Effector memory CD8-positive, alpha-beta T cell (primary cell): ENCODE measurements at regions not wholly inside any gene's neighbourhood (a gene's known extent, or its start where the extent isn't known, plus 50 kb on each side); places are given as distances from the start of the nearest gene placed in this dataset.

Experiments used
- ATAC-seq: fragments of 150-1000 bp; cut with Tn5 transposase; replicated peaks from 2 replicates; pipeline ENCODE4 v1.10.0; 2021; ENCODE audit warnings: mild to moderate bottlenecking, moderate library complexity
- DNase-seq, 3 experiments: peaks; one replicate each; pipeline ENCODE4 v3.0.0; 2021
- H3K27ac Mint-ChIP-seq, 2 donors: one replicate each; pipeline ENCODE4 v1.8.0; 2022; ENCODE audit warnings: mild to moderate bottlenecking in 2 of 2, mixed read lengths in 2 of 2, moderate library complexity in 2 of 2
- H3K27me3 Mint-ChIP-seq, 2 donors: one replicate each; pipeline ENCODE4 v1.8.0; 2022; ENCODE audit warnings: mixed read lengths in 2 of 2
- H3K36me3 Mint-ChIP-seq: one replicate; pipeline ENCODE4 v1.8.0; 2022; ENCODE audit warnings: mild to moderate bottlenecking, moderate library complexity, mixed read lengths; ENCODE audit not compliant: insufficient read depth
- H3K4me1 Mint-ChIP-seq, 2 donors: one replicate each; pipeline ENCODE4 v1.8.0; 2022; ENCODE audit warnings: low read depth in 2 of 2, mixed read lengths in 2 of 2
- H3K4me3 Mint-ChIP-seq, 2 donors: one replicate each; pipeline ENCODE4 v1.8.0; 2022; ENCODE audit warnings: mild to moderate bottlenecking in 2 of 2, mixed read lengths in 2 of 2, moderate library complexity in 2 of 2
- H3K9me3 Mint-ChIP-seq, 2 donors: one replicate each; pipeline ENCODE4 v1.8.0; 2022; ENCODE audit warnings: mixed read lengths in 2 of 2

DNA sequence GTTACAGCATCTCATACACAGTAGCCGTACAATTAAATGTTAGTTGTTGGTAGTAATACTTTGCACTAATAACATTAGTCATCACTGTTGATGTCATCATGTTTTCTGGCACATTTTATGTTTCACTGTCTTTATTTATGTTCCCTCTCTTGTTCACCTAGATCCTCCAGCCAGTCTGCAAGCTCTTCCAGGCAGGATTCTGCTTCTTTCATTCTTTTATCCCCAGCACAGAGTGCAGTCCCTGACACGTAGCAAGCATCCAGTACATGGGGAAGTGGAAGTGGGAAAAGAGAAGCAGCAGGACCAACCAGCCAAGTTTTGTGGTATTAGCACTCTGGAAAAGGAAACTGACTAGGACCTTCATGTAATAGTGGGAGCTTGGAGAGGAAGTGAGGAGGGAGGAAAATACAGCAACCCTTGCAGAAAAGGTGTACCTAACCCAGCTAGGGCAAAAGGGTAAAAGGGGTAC, 89.7 kb upstream of the SLC44A1 start:
- Mint-ChIP-seq H3K4me1 (peaks cover 7 to 17% of the 10 kb centered on the region in 2 donors), H3K9me3 (no peaks in the 10 kb centered on the region), H3K36me3 (peaks cover 3% of the 10 kb centered on the region), H3K27me3 (peaks cover 0 to 10% of the 10 kb centered on the region in 2 donors), H3K4me3 (no peak overlapping the region), H3K27ac (peak overlapping the region in 1 of 2 donors; percentile 9)
- DNase-seq (no peak), ATAC-seq (no peak)

DNA sequence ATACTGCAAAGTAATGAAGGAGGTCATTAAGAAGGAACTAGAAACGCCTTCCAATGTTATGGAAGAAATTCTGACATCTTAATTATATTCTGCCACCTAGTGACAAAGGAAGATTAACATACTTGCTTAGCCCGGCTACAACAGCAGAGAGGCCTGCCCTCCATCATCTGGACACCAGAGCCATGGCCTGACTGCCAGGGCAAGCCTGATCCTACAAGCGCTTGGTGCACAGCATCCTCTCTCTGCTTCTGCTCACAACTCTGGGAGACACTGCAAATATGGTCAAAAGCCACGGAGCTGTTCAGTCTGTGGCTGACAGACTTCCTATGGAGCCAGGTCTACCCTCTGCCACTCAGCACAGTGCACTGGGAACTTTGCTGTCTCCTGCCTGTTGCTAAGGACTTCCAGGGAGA, 87.3 kb upstream of the SLC44A1 start:
- peak; percentile 4 to 6 (median 6) for DNase-seq
- H3K36me3 Mint-ChIP-seq = peaks cover under 1% of the 10 kb centered on the region
- H3K4me1 Mint-ChIP-seq = peaks cover 2 to 7% of the 10 kb centered on the region in 2 donors
- no peak overlapping the region for H3K27ac Mint-ChIP-seq
- ATAC-seq = peak; percentile 81
- H3K27me3 Mint-ChIP-seq = peaks cover 0 to 15% of the 10 kb centered on the region in 2 donors
- no peaks in the 10 kb centered on the region for H3K9me3 Mint-ChIP-seq
- H3K4me3 Mint-ChIP-seq = no peak overlapping the region

DNA sequence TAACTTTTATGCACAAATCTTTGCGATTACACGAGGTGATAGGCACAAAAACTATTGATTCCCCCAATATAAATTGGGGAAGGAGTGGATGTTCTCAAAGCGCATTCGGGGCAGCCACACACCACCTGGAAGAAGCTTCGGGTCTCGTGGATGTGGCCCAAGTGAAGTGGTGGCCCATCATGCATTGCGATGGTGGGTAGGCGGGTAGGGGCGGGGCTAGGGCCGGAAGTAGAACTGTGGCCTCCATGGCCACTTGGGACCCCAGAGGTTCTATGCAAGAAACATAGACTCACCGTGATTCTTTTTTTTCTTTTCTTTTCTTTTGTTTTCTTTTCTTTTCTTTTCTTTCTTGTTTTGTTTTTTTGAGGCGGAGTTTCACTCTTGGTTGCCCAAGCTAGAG, 86.4 kb upstream of the SLC44A1 start:
- ATAC-seq = no peak
- Mint-ChIP-seq H3K27me3 (peaks cover 0 to 17% of the 10 kb centered on the region in 2 donors), H3K9me3 (no peaks in the 10 kb centered on the region), H3K4me3 (no peak overlapping the region), H3K36me3 (no peaks in the 10 kb centered on the region), H3K27ac (no peak overlapping the region), H3K4me1 (peaks cover 1 to 4% of the 10 kb centered on the region in 2 donors)
- DNase-seq = no peak

DNA sequence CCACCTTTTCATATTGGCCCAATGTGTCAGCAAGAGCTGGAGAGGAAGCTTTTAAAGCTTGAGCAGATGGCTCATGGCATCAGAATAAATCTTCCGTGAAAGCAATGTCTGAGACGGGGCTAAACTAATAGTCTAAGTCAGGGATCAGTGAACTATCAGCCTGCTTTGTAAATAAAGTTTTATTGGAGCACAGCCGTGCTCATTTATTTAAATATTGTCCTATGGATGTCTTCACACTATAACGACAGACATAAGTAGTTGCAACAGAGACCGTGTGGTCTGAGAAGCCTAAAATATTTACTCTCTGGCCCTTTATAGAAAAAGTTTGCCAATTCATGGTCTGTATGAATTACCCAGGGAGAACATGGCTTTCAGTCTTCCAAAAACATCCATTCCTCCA, 85.6 kb upstream of the SLC44A1 start:
- no peak for ATAC-seq
- H3K27ac Mint-ChIP-seq = no peak overlapping the region

DNA sequence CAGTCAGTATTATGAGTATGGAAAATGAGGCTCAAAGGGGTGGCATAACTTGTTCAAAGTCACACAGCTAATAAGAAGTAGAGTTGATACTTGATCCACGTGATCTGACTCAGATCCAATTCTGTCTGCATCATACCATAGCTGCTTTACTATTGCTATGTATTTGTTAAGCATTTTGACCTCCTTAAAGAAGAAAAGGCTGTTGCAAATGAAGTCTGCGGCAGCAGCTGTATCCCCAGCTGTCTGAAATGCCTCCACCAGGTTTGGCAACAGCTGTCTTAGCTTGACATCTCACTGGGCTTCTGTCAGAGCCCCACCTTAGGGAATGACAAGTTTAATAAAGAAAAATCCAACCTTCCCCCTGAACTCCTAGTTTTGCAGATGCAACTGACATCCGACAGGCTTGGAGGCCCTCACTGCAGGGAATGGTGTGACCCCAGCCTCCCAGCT, 75.6 kb upstream of the SLC44A1 start:
- ATAC-seq = no peak
- H3K36me3 Mint-ChIP-seq = peaks cover 2% of the 10 kb centered on the region
- no peak overlapping the region for H3K27ac Mint-ChIP-seq
- no peaks in the 10 kb centered on the region for H3K9me3 Mint-ChIP-seq
- H3K4me3 Mint-ChIP-seq = no peak overlapping the region
- no peaks in the 10 kb centered on the region for H3K4me1 Mint-ChIP-seq
- peaks cover 20 to 25% of the 10 kb centered on the region in 2 donors for H3K27me3 Mint-ChIP-seq
- no peak for DNase-seq

More for the DNA sequence above, 85.6 kb upstream of the SLC44A1 start:
- Mint-ChIP-seq H3K36me3 (no peaks in the 10 kb centered on the region), H3K4me3 (no peak overlapping the region), H3K4me1 (peaks cover 1 to 4% of the 10 kb centered on the region in 2 donors), H3K27me3 (peaks cover 0 to 22% of the 10 kb centered on the region in 2 donors), H3K9me3 (no peaks in the 10 kb centered on the region)
- no peak for DNase-seq

DNA sequence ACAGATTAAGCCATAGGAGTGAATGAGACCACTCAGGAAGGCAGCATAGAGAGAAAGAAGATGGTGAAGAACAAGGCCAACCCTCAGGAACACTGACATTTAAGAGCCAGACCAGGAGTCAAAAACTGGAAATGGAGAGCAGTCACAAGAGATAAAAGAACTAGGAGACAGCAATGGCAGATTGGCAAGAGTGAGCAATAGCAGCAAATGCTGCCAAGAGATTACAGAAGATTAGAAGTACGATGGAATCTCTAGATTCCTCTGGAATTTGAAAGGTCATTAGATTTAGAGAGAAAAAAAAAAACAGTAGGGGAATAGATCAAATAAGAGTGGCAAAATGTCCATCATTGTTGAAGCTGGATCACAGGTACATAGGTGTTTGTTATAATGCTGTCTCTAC, 73.4 kb upstream of the SLC44A1 start:
- Mint-ChIP-seq H3K4me3 (no peak overlapping the region), H3K9me3 (no peaks in the 10 kb centered on the region), H3K36me3 (peaks cover 2% of the 10 kb centered on the region), H3K27ac (no peak overlapping the region), H3K27me3 (peaks cover 18 to 21% of the 10 kb centered on the region in 2 donors), H3K4me1 (no peaks in the 10 kb centered on the region)
- ATAC-seq = no peak
- no peak for DNase-seq

DNA sequence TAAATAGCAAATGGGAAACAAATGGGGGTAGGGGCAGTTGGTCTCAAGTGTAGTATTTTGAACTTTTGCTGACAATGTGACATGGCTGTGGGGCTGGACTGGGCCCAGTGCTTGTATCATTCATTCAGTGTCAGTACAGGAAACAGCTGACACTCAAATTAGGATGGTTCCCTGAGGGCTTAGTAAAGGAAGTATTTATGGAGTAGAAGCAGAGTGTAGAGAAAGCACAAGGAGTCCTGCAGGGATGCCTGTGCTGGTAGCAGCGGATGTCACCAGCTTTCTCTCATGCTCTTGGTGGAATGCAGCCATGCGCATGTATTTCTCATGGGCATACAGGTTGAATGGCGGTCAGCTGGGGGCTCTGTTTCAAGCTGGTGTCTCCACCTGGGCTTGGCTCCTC, 72.9 kb upstream of the SLC44A1 start:
- Mint-ChIP-seq H3K4me1 (no peaks in the 10 kb centered on the region), H3K27ac (no peak overlapping the region), H3K4me3 (no peak overlapping the region), H3K9me3 (no peaks in the 10 kb centered on the region), H3K27me3 (peaks cover 12 to 17% of the 10 kb centered on the region in 2 donors), H3K36me3 (peaks cover 2% of the 10 kb centered on the region)
- ATAC-seq (no peak), DNase-seq (no peak)

DNA sequence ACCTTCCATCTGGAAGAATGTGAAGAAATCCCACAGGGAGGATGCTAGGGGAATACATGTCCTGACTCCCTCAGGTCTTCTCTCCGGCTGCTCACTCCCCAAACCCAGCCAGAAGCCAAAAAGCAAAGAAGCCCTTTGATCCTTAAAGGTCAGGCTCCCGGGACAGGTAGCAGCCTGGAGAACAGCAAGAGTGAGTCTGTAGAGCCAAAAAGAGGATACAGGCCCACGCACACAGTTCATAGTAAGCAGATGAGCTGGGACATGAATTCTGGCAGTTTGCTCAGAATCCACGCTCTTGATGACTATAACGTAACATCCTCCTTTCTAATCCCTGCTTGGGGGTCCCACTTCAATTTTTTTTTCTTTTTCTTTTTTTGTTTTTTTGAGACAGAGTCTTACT, 72.0 kb upstream of the SLC44A1 start:
- no peak overlapping the region for H3K27ac Mint-ChIP-seq
- DNase-seq = no peak
- no peaks in the 10 kb centered on the region for H3K9me3 Mint-ChIP-seq
- peaks cover 2% of the 10 kb centered on the region for H3K36me3 Mint-ChIP-seq
- peaks cover 4 to 8% of the 10 kb centered on the region in 2 donors for H3K27me3 Mint-ChIP-seq
- no peak overlapping the region for H3K4me3 Mint-ChIP-seq
- no peak for ATAC-seq
- H3K4me1 Mint-ChIP-seq = no peaks in the 10 kb centered on the region

DNA sequence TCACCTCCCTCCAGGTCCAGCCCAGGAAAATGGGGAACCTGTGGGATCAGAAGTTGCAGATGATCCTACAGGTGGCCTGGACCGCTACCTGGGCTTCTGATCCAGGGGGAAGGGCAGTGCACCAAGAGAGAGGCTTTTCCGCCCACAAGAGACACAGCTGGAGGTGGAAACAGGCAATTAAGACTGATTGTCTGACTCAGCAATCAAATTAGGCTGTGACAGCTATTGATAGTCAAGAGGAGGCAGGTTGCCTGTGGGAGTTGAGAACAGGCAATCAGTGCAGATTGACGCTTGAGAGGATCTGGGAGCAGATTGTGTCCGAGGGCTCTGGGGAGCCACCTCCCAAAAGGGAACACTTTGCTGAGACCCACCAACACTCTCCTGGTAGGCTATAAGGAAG, 71.1 kb upstream of the SLC44A1 start:
- H3K27me3 Mint-ChIP-seq = peaks cover 0 to 5% of the 10 kb centered on the region in 2 donors
- H3K4me3 Mint-ChIP-seq = no peak overlapping the region
- no peaks in the 10 kb centered on the region for H3K9me3 Mint-ChIP-seq
- no peaks in the 10 kb centered on the region for H3K4me1 Mint-ChIP-seq
- no peak overlapping the region for H3K27ac Mint-ChIP-seq
- DNase-seq (no peak), ATAC-seq (no peak)
- peaks cover 2% of the 10 kb centered on the region for H3K36me3 Mint-ChIP-seq

DNA sequence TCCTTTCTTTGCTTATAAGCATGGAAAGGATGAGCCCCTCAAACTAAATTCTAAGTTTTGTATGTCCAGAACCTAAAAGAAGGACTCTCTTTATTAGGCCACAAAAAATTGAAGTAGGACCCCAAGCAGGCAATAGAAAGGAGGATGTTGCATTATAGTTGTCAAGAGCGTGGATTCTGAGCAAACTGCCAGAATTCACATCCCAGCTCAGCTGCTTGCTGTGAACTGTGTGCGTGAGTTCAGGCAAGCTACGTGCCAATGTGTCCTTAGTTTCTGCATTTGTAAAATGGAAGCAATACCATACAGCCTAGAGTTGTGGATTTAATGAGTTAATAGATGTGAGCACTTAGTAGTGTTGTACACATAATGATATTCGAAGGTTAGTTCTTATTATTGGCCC, 70.6 kb upstream of the SLC44A1 start:
- no peaks in the 10 kb centered on the region for H3K4me1 Mint-ChIP-seq
- DNase-seq (no peak), ATAC-seq (no peak)
- peaks cover 0 to 5% of the 10 kb centered on the region in 2 donors for H3K27me3 Mint-ChIP-seq
- no peak overlapping the region for H3K27ac Mint-ChIP-seq
- H3K36me3 Mint-ChIP-seq = peaks cover 2% of the 10 kb centered on the region
- no peak overlapping the region for H3K4me3 Mint-ChIP-seq
- no peaks in the 10 kb centered on the region for H3K9me3 Mint-ChIP-seq

DNA sequence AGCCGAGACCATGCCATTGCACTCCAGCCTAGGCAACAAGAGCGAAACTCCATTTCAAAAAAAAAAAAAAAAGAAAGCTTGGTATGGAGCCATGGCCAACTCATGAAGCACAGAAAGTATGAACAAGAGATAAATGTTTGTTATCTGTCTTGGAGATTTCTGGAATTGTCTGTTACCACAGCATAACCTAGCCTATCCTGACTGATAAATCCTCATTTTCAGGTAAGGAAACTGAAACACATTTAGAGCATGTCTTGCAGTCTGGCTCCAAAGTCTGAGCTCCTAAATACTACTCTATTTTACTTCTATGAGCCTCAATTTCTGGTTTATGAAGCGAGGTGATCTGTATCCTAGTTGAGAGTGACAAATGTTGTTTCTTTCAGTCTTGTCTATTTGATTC, 68.3 kb upstream of the SLC44A1 start:
- no peaks in the 10 kb centered on the region for H3K4me1 Mint-ChIP-seq
- DNase-seq (no peak), ATAC-seq (no peak)
- H3K9me3 Mint-ChIP-seq = no peaks in the 10 kb centered on the region
- H3K36me3 Mint-ChIP-seq = no peaks in the 10 kb centered on the region
- no peaks in the 10 kb centered on the region for H3K27me3 Mint-ChIP-seq
- no peak overlapping the region for H3K27ac Mint-ChIP-seq
- no peak overlapping the region for H3K4me3 Mint-ChIP-seq

DNA sequence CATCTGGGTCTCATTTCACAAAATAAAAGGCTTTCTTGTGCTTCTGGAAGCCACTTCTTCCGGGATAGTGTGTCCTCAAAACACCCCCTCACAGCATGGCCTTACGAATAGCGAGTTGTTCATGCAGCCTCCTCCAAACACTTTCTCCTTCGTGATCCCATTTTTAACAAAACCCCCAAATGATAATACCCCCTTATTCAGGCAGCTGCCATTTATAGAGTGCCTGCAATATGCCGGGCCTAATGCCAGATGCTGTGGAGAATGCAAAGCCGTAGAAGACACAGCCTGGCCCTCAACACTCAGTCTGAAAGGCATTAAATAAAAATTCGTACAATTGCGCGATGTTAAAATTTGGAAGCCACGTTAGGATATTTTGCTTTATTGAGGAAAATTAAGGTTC, 66.4 kb upstream of the SLC44A1 start:
- Mint-ChIP-seq H3K4me3 (no peak overlapping the region), H3K9me3 (no peaks in the 10 kb centered on the region), H3K27ac (no peak overlapping the region), H3K27me3 (no peaks in the 10 kb centered on the region), H3K4me1 (no peaks in the 10 kb centered on the region), H3K36me3 (no peaks in the 10 kb centered on the region)
- no peak for DNase-seq
- ATAC-seq = no peak

DNA sequence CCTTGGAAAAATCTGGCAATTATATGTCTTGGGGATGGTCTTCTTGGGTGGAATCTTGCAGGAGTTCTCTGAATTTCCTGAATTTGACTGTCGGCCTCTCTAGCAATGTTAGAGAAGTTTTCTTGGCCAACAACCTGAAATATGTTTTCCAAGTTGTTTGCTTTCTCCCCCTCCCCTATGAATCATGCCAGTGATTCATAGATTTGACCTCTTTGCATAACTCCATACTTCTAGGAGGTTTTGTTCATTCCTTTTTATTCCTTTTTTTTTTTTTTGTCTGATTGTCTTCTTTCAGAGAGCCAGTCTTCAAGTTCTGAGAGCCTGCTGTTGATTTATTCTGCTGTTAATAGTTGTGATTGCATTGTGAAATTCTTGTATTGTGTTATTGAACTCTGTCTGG, 56.7 kb upstream of the SLC44A1 start:
- H3K4me3 Mint-ChIP-seq = no peak overlapping the region
- H3K27me3 Mint-ChIP-seq = peaks cover 7 to 15% of the 10 kb centered on the region in 2 donors
- H3K36me3 Mint-ChIP-seq = peaks cover 4% of the 10 kb centered on the region
- H3K9me3 Mint-ChIP-seq = no peaks in the 10 kb centered on the region
- DNase-seq (no peak), ATAC-seq (no peak)
- H3K4me1 Mint-ChIP-seq = no peaks in the 10 kb centered on the region
- no peak overlapping the region for H3K27ac Mint-ChIP-seq

DNA sequence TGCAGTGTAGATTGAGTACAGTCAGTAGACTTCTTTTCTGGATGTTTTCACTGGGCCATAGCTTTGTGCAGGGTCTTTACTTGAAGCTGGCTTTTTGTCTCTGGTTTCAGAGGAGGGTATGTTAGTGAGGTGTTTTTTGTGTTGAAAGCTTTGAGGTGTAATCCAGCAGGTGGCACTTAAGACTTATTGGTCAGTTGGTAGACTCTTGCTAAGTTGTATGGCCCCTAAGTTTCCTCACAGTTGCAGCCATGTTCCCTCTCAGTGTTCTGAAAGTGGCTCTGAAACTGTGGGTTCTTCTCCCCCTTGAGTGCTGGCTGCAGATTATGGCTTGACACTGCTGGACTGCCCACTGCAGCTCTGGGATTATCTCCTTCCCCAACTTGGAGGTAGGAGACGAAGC, 55.7 kb upstream of the SLC44A1 start:
- Mint-ChIP-seq H3K27me3 (peaks cover 13 to 15% of the 10 kb centered on the region in 2 donors), H3K9me3 (no peaks in the 10 kb centered on the region), H3K4me1 (no peaks in the 10 kb centered on the region), H3K27ac (no peak overlapping the region), H3K4me3 (no peak overlapping the region), H3K36me3 (peaks cover 4% of the 10 kb centered on the region)
- DNase-seq = no peak
- ATAC-seq = no peak
